MM.1S (cell line): ENCODE measurements at regions not wholly inside any gene's neighbourhood (a gene's known extent, or its start where the extent isn't known, plus 50 kb on each side); places are given as distances from the start of the nearest gene placed in this dataset.

ENCODE experiments used
- DNase-seq: peaks from one replicate; pipeline ENCODE4 v3.0.0-alpha.2; 2015
- H2AFZ ChIP-seq: fragments of 300-600 bp; sonication (generic); 2 replicates; pipeline ENCODE4 v1.6.0; 2016; ENCODE audit warnings: antibody characterized with exemption, low read length
- H3F3A ChIP-seq: fragments of 300-600 bp; sonication (generic); 2 replicates; pipeline ENCODE4 v1.6.1; 2016; ENCODE audit warnings: mild to moderate bottlenecking, antibody characterized with exemption, low read length, moderate library complexity, mixed read lengths; ENCODE audit not compliant: insufficient read depth
- H3K27ac ChIP-seq: fragments of 300-600 bp; sonication (generic); 2 replicates; pipeline ENCODE4 v1.5.1; 2016; ENCODE audit warnings: mild to moderate bottlenecking, low read length
- H3K27me3 ChIP-seq: fragments of 300-600 bp; sonication (generic); replicated peaks from 2 replicates; pipeline ENCODE4 v1.6.0; 2016; ENCODE audit warnings: low read length; ENCODE audit not compliant: insufficient read depth
- H3K36me3 ChIP-seq: fragments of 300-600 bp; sonication (generic); replicated peaks from 2 replicates; pipeline ENCODE4 v1.6.1; 2016; ENCODE audit warnings: mild to moderate bottlenecking, low read length, mixed read lengths; ENCODE audit not compliant: insufficient read depth
- H3K4me1 ChIP-seq: fragments of 300-600 bp; sonication (generic); 2 replicates; pipeline ENCODE4 v1.6.1; 2016; ENCODE audit warnings: low read length, mixed read lengths
- H3K4me2 ChIP-seq: fragments of 300-600 bp; sonication (generic); 2 replicates; pipeline ENCODE4 v1.6.0; 2016; ENCODE audit warnings: low read depth, low read length
- H3K4me3 ChIP-seq: fragments of 300-600 bp; sonication (generic); 2 replicates; pipeline ENCODE4 v1.5.1; 2016; ENCODE audit warnings: low read length, mixed read lengths
- H3K79me2 ChIP-seq: fragments of 300-600 bp; sonication (generic); 2 replicates; pipeline ENCODE4 v1.6.1; 2016; ENCODE audit warnings: mixed run types, low read length, mixed read lengths
- H3K9ac ChIP-seq: fragments of 300-600 bp; sonication (generic); 2 replicates; pipeline ENCODE4 v1.6.1; 2016; ENCODE audit warnings: low read length, mixed read lengths
- H3K9me2 ChIP-seq: fragments of 300-600 bp; sonication (generic); replicated peaks from 2 replicates; pipeline ENCODE4 v1.6.1; 2016; ENCODE audit warnings: mild to moderate bottlenecking, low read length, mixed read lengths; ENCODE audit not compliant: insufficient read depth
- H3K9me3 ChIP-seq: fragments of 300-600 bp; sonication (generic); replicated peaks from 2 replicates; pipeline ENCODE4 v1.6.1; 2016; ENCODE audit warnings: mild to moderate bottlenecking, low read length, mixed read lengths; ENCODE audit not compliant: insufficient read depth
- H4K20me1 ChIP-seq: fragments of 300-600 bp; sonication (generic); 2 replicates; pipeline ENCODE4 v1.6.1; 2016; ENCODE audit warnings: mild to moderate bottlenecking, low read length, moderate library complexity, mixed read lengths; ENCODE audit not compliant: insufficient read depth
- EZH2 ChIP-seq: fragments of 300-600 bp; sonication (generic); optimal IDR thresholded peaks from 2 replicates; pipeline ENCODE3; 2017; ENCODE audit warnings: low read depth, mild to moderate bottlenecking, antibody characterized with exemption, low read length, mixed read lengths
- EZH2phosphoT487 ChIP-seq: fragments of 300-600 bp; sonication (generic); IDR thresholded peaks from 2 replicates; pipeline ENCODE4 v1.6.1; 2018; ENCODE audit warnings: antibody characterized with exemption, low read length
- TF ChIP-seq, protein P1 (sequence below): fragments of 300-600 bp; sonication (generic); IDR thresholded peaks from 2 replicates; pipeline ENCODE4 v1.5.1; 2016; ENCODE audit warnings: antibody characterized with exemption, low read length, mixed read lengths

DNA sequence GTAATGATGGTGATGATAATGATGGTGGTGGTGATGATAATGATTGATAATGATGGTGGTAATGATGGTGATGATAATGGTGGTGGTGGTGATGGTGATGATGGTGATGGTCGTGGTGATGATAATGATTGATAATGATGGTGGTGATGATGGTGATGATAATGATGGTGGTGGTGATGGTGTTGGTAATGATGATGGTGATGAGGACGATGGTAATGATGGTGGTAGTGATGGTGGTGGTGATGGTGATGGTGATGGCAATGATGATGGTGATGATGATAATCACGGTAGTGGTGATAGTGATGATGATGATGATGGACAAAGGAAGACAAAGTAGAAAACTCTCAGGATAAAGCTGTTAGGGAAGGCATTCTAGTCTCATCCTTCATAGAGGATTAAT is 310.5 kb downstream of the MSX2 start:
- Histone ChIP-seq H4K20me1 (no peaks in the 10 kb centered on the region), H2AFZ (no peak overlapping the region), H3K9me3 (no peaks in the 10 kb centered on the region), H3K27me3 (no peaks in the 10 kb centered on the region), H3K27ac (no peak overlapping the region), H3K4me1 (no peaks in the 10 kb centered on the region), H3F3A (no peaks in the 10 kb centered on the region), H3K9ac (no peak overlapping the region), H3K9me2 (no peaks in the 10 kb centered on the region), H3K79me2 (no peaks in the 10 kb centered on the region), H3K4me2 (no peak overlapping the region), H3K36me3 (no peaks in the 10 kb centered on the region), H3K4me3 (no peak overlapping the region)
- TF ChIP-seq EZH2phosphoT487 (no peak), EZH2 (no peak)
- TF ChIP-seq, protein P1, sequence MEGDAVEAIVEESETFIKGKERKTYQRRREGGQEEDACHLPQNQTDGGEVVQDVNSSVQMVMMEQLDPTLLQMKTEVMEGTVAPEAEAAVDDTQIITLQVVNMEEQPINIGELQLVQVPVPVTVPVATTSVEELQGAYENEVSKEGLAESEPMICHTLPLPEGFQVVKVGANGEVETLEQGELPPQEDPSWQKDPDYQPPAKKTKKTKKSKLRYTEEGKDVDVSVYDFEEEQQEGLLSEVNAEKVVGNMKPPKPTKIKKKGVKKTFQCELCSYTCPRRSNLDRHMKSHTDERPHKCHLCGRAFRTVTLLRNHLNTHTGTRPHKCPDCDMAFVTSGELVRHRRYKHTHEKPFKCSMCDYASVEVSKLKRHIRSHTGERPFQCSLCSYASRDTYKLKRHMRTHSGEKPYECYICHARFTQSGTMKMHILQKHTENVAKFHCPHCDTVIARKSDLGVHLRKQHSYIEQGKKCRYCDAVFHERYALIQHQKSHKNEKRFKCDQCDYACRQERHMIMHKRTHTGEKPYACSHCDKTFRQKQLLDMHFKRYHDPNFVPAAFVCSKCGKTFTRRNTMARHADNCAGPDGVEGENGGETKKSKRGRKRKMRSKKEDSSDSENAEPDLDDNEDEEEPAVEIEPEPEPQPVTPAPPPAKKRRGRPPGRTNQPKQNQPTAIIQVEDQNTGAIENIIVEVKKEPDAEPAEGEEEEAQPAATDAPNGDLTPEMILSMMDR: no peak
- DNase-seq: no peak

DNA sequence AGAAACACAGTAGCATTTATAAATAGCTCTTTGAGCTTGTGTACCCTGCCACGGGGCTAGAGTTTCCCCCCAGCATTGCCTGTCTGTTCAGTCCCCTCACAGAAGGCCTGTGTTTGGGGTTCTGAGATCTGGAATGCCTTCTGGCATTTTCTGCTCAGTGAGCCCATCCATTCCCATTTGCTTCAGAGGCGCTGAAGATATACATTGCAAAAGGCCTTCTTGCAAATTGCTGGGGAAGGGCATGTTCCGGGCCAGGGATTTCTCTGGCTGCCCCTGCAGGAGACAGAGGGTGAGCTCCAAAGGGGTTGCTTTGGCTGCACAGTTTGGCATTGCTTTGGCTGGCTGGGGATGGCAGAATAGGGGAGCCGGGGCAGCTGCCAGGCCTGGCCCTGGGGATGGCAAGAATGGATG is 308.4 kb downstream of the MSX2 start:
- H3K4me1 ChIP-seq: no peaks in the 10 kb centered on the region
- H3K4me2 ChIP-seq: no peak overlapping the region
- no peak overlapping the region for H2AFZ ChIP-seq
- DNase-seq: no peak
- H3K27ac ChIP-seq: no peak overlapping the region
- H3F3A ChIP-seq: no peaks in the 10 kb centered on the region
- H3K27me3 ChIP-seq: no peaks in the 10 kb centered on the region
- H3K4me3 ChIP-seq: no peak overlapping the region
- no peaks in the 10 kb centered on the region for H3K79me2 ChIP-seq
- H3K9me2 ChIP-seq: no peaks in the 10 kb centered on the region
- no peaks in the 10 kb centered on the region for H4K20me1 ChIP-seq
- H3K9ac ChIP-seq: no peak overlapping the region
- TF ChIP-seq, protein P1: no peak
- TF ChIP-seq EZH2phosphoT487: no peak
- no peak for TF ChIP-seq EZH2
- H3K9me3 ChIP-seq: no peaks in the 10 kb centered on the region
- no peaks in the 10 kb centered on the region for H3K36me3 ChIP-seq

DNA sequence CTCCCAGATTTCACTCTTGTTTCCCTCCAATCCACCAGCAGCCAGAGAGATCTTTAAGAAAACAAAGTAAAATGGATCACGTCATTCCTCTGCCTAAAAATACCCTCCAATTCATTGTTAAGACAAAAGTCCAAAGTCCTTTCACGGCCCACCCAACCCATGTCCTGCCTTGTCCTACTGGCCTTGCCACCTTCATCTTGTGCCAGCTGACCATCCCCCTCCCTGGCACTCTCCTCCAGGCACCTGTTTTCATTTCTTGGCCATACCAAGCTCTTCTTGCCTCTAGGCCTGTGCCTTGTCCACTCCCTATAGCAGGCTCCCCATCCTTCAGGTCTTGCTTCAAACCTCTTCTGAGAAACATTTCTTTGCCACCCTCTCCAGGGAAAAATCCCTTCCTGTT is 307.6 kb downstream of the MSX2 start:
- H3K27ac ChIP-seq: no peak overlapping the region
- no peak overlapping the region for H3K4me3 ChIP-seq
- H3K4me1 ChIP-seq: no peaks in the 10 kb centered on the region
- no peak for DNase-seq
- no peaks in the 10 kb centered on the region for H3K9me3 ChIP-seq
- no peaks in the 10 kb centered on the region for H3K27me3 ChIP-seq
- H3K9me2 ChIP-seq: no peaks in the 10 kb centered on the region
- no peak overlapping the region for H3K9ac ChIP-seq
- H3K79me2 ChIP-seq: no peaks in the 10 kb centered on the region
- no peaks in the 10 kb centered on the region for H4K20me1 ChIP-seq
- H3F3A ChIP-seq: no peaks in the 10 kb centered on the region
- no peak overlapping the region for H3K4me2 ChIP-seq
- TF ChIP-seq, protein P1: no peak
- TF ChIP-seq EZH2phosphoT487 (no peak), EZH2 (no peak)
- H3K36me3 ChIP-seq: no peaks in the 10 kb centered on the region
- no peak overlapping the region for H2AFZ ChIP-seq
